Dendritic cell treated with granulocyte-macrophage colony-stimulating factor and Interleukin-4, amounts not matched to agents 40 ng/mL and 50 ng/mL, for 4 days (primary cell): ENCODE measurements at regions not wholly inside any gene's neighbourhood (a gene's known extent, or its start where the extent isn't known, plus 50 kb on each side); places are given as distances from the start of the nearest gene placed in this dataset.
"Not testable (repeated sequence)": the region's sequence is repeated elsewhere in the genome, so short reads cannot be mapped to it uniquely, and the experiment has no call there.

Experiments used
- H3K27ac Mint-ChIP-seq: one replicate; pipeline ENCODE4 v1.8.0; 2022; ENCODE audit warnings: mild to moderate bottlenecking, mixed read lengths
- H3K27me3 Mint-ChIP-seq: one replicate; pipeline ENCODE4 v1.8.0; 2022; ENCODE audit warnings: mild to moderate bottlenecking, mixed read lengths
- H3K36me3 Mint-ChIP-seq: one replicate; pipeline ENCODE4 v1.8.0; 2022; ENCODE audit warnings: low read depth, mixed read lengths
- H3K4me1 Mint-ChIP-seq: one replicate; pipeline ENCODE4 v1.8.0; 2022; ENCODE audit warnings: low read depth, mixed read lengths
- H3K4me3 Mint-ChIP-seq: one replicate; pipeline ENCODE4 v1.8.0; 2022; ENCODE audit warnings: mild to moderate bottlenecking, moderate library complexity, mixed read lengths
- H3K9me3 Mint-ChIP-seq: one replicate; pipeline ENCODE4 v1.8.0; 2022; ENCODE audit warnings: mixed read lengths
- intact Hi-C: fragments of 100-400 bp; cut with micrococcal nuclease; formaldehyde crosslinking; loops from one replicate; pipeline ENCODE4 v1.15.0; 2022

- H3K36me3 Mint-ChIP-seq, result no peaks in the 10 kb centered on the region
- no peak overlapping the region for H3K4me3 Mint-ChIP-seq
- no peaks in the 10 kb centered on the region for H3K4me1 Mint-ChIP-seq
- no peaks in the 10 kb centered on the region for H3K27me3 Mint-ChIP-seq
- intact Hi-C loops, result no loop called here
- no peaks in the 10 kb centered on the region for H3K9me3 Mint-ChIP-seq
- no peak overlapping the region for H3K27ac Mint-ChIP-seq
Measured at GRCh38 chrX:87397103-87397886, 120.3 kb upstream of the KLHL4 start.

GRCh38 chrX:87402256-87402655, 115.3 kb upstream of the KLHL4 start:
- Mint-ChIP-seq H3K27me3 (no peaks in the 10 kb centered on the region), H3K27ac (no peak overlapping the region), H3K4me3 (no peak overlapping the region), H3K9me3 (peaks cover 13% of the 10 kb centered on the region), H3K4me1 (no peaks in the 10 kb centered on the region), H3K36me3 (no peaks in the 10 kb centered on the region)
- intact Hi-C loops, result no loop called here

- Mint-ChIP-seq H3K9me3 (peaks cover 13% of the 10 kb centered on the region), H3K4me3 (no peak overlapping the region), H3K36me3 (no peaks in the 10 kb centered on the region), H3K4me1 (no peaks in the 10 kb centered on the region), H3K27me3 (no peaks in the 10 kb centered on the region), H3K27ac (no peak overlapping the region)
- intact Hi-C loops, result no loop called here
Measured at GRCh38 chrX:87403551-87403950, 114.1 kb upstream of the KLHL4 start.

GRCh38 chrX:87409113-87409841, 108.3 kb upstream of the KLHL4 start:
- intact Hi-C loops, result no loop called here
- Mint-ChIP-seq H3K9me3 (peaks cover 13% of the 10 kb centered on the region), H3K4me1 (no peaks in the 10 kb centered on the region), H3K27me3 (no peaks in the 10 kb centered on the region), H3K36me3 (no peaks in the 10 kb centered on the region), H3K4me3 (no peak overlapping the region), H3K27ac (no peak overlapping the region)

- Mint-ChIP-seq H3K4me3 (no peak overlapping the region), H3K36me3 (no peaks in the 10 kb centered on the region), H3K27ac (no peak overlapping the region), H3K9me3 (no peaks in the 10 kb centered on the region), H3K4me1 (no peaks in the 10 kb centered on the region), H3K27me3 (no peaks in the 10 kb centered on the region)
- intact Hi-C loops, result no loop called here
Measured at GRCh38 chrX:87425618-87426017, 92.0 kb upstream of the KLHL4 start.

GRCh38 chrX:87434618-87435017, 83.0 kb upstream of the KLHL4 start:
- H3K36me3 Mint-ChIP-seq, result no peaks in the 10 kb centered on the region
- no peak overlapping the region for H3K4me3 Mint-ChIP-seq

GRCh38 chrX:87448613-87449012, 69.0 kb upstream of the KLHL4 start:
- peaks cover 27% of the 10 kb centered on the region for H3K9me3 Mint-ChIP-seq
- H3K36me3 Mint-ChIP-seq, H3K27ac Mint-ChIP-seq, H3K4me3 Mint-ChIP-seq, intact Hi-C loops, H3K4me1 Mint-ChIP-seq, H3K27me3 Mint-ChIP-seq: not testable (repeated sequence)

More at GRCh38 chrX:87434618-87435017, 83.0 kb upstream of the KLHL4 start:
- H3K27me3 Mint-ChIP-seq, result no peaks in the 10 kb centered on the region
- no peaks in the 10 kb centered on the region for H3K4me1 Mint-ChIP-seq
- intact Hi-C loops, result no loop called here
- H3K9me3 Mint-ChIP-seq, result no peaks in the 10 kb centered on the region
- no peak overlapping the region for H3K27ac Mint-ChIP-seq

- H3K4me3 Mint-ChIP-seq, H3K4me1 Mint-ChIP-seq, H3K27ac Mint-ChIP-seq, H3K27me3 Mint-ChIP-seq, intact Hi-C loops, H3K36me3 Mint-ChIP-seq: not testable (repeated sequence)
- H3K9me3 Mint-ChIP-seq, result peaks cover 18% of the 10 kb centered on the region
Measured at GRCh38 chrX:87465757-87466156, 51.8 kb upstream of the KLHL4 start.
